ENCODE measurements at regions not wholly inside any gene's neighbourhood (a gene's known extent, or its start where the extent isn't known, plus 50 kb on each side); places are given as distances from the start of the nearest gene placed in this dataset.

DNA sequence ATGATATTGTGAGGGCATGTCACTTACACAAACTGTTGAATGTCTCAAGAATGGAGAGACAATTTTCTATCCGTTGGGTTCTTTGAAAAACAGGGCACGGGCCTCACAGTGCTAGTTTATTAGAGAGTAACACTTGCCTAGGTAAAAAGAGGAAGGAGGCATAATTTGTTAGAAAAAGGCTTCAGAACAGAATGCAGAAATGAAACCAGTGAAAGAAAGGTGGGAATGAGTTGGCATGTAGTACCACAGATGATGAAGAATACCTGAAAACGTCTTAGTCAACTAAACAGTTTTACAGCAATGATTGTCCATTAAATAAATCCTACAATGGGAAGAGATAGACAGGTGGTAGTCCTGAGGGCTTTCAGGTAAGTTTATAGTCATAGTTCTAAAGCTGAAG, 1399.7 kb upstream of the CADM2 start:
- no peak for TF ChIP-seq RXRA (IDR thresholded peaks at IDR 0.05)
- TF ChIP-seq, protein P1, sequence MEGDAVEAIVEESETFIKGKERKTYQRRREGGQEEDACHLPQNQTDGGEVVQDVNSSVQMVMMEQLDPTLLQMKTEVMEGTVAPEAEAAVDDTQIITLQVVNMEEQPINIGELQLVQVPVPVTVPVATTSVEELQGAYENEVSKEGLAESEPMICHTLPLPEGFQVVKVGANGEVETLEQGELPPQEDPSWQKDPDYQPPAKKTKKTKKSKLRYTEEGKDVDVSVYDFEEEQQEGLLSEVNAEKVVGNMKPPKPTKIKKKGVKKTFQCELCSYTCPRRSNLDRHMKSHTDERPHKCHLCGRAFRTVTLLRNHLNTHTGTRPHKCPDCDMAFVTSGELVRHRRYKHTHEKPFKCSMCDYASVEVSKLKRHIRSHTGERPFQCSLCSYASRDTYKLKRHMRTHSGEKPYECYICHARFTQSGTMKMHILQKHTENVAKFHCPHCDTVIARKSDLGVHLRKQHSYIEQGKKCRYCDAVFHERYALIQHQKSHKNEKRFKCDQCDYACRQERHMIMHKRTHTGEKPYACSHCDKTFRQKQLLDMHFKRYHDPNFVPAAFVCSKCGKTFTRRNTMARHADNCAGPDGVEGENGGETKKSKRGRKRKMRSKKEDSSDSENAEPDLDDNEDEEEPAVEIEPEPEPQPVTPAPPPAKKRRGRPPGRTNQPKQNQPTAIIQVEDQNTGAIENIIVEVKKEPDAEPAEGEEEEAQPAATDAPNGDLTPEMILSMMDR (IDR thresholded peaks at IDR 0.05; ENCODE audit: low read depth, low read length, missing input control), result no peak

Data from liver (tissue), 3 donors.